Stimulated activated CD4-positive, alpha-beta T cell treated with anti-CD3 and anti-CD28 coated beads, Interleukin-2, amount 100 ng/mL, for 24 hours (primary cell): ENCODE measurements at regions not wholly inside any gene's neighbourhood (a gene's known extent, or its start where the extent isn't known, plus 50 kb on each side); places are given as distances from the start of the nearest gene placed in this dataset.

Experiments
- DNase-seq, 2 donors: peaks; one replicate each; pipeline ENCODE4 v3.0.0-alpha.2; 2020

- DNase-seq: no peak
Observed at GRCh38 chr2:200056105-200056504, 100.7 kb downstream of the MAIP1 start.

GRCh38 chr2:200063155-200063554, 107.8 kb downstream of the MAIP1 start:
- no peak for DNase-seq

GRCh38 chr2:200064879-200065278, 109.5 kb downstream of the MAIP1 start:
- DNase-seq: no peak

GRCh38 chr2:200065477-200065876, 110.1 kb downstream of the MAIP1 start:
- DNase-seq: no peak

GRCh38 chr2:200066417-200066816, 111.0 kb downstream of the MAIP1 start:
- no peak for DNase-seq

GRCh38 chr2:200068642-200069041, 113.3 kb downstream of the MAIP1 start:
- DNase-seq: no peak

GRCh38 chr2:200077210-200077650, 121.8 kb downstream of the MAIP1 start:
- DNase-seq: no peak

GRCh38 chr2:200077838-200078237, 122.5 kb downstream of the MAIP1 start:
- no peak for DNase-seq

GRCh38 chr2:200079356-200079755, 124.0 kb downstream of the MAIP1 start:
- DNase-seq: no peak

- no peak for DNase-seq
Observed at GRCh38 chr2:200081236-200081635, 125.9 kb downstream of the MAIP1 start.

- DNase-seq: no peak
Observed at GRCh38 chr2:200081811-200082210, 126.4 kb downstream of the MAIP1 start.

GRCh38 chr2:200084036-200084435, 128.7 kb downstream of the MAIP1 start:
- DNase-seq: no peak

- DNase-seq: no peak
Observed at GRCh38 chr2:200086911-200087310, 131.5 kb downstream of the MAIP1 start.

- no peak for DNase-seq
Observed at GRCh38 chr2:200087451-200087850, 132.1 kb downstream of the MAIP1 start.

GRCh38 chr2:200089040-200089755, 133.8 kb downstream of the MAIP1 start:
- no peak for DNase-seq

GRCh38 chr2:200089756-200090109, 134.4 kb downstream of the MAIP1 start:
- DNase-seq: no peak

- no peak for DNase-seq
Observed at GRCh38 chr2:200090683-200091082, 135.3 kb downstream of the MAIP1 start.

- no peak for DNase-seq
Observed at GRCh38 chr2:200091126-200091525, 135.7 kb downstream of the MAIP1 start.

GRCh38 chr2:200092235-200092634, 136.9 kb downstream of the MAIP1 start:
- no peak for DNase-seq

- no peak for DNase-seq
Observed at GRCh38 chr2:200095436-200095835, 140.1 kb downstream of the MAIP1 start.

GRCh38 chr2:200099256-200099655, 143.9 kb downstream of the MAIP1 start:
- DNase-seq: no peak

GRCh38 chr2:200100027-200100426, 144.6 kb downstream of the MAIP1 start:
- DNase-seq: no peak

GRCh38 chr2:200101922-200102321, 146.5 kb downstream of the MAIP1 start:
- no peak for DNase-seq

- DNase-seq: no peak
Observed at GRCh38 chr2:200102971-200103370, 147.6 kb downstream of the MAIP1 start.

GRCh38 chr2:200104015-200104414, 148.6 kb downstream of the MAIP1 start:
- DNase-seq: no peak
